Tibial artery (tissue), 4 donors: ENCODE measurements at regions not wholly inside any gene's neighbourhood (a gene's known extent, or its start where the extent isn't known, plus 50 kb on each side); places are given as distances from the start of the nearest gene placed in this dataset.

Experiments
- DNase-seq, 2 donors: peaks; one replicate each; pipeline ENCODE4 v3.0.0-alpha.2; 2019
- H3K27ac ChIP-seq, 2 donors: fragments of 200-600 bp; sonication (generic) in 1 of 2; 1 replicate in 1 of 2; 2 replicates in 1 of 2; pipeline ENCODE4 v1.5.1; 2018 to 2019; ENCODE audit warnings: mild to moderate bottlenecking in 1 of 2
- H3K27me3 ChIP-seq, 2 donors: fragments of 200-600 bp; sonication (generic) in 1 of 2; one replicate each; pipeline versions ENCODE4 v1.5.1 to v1.6.0; 2016 to 2019
- H3K36me3 ChIP-seq, 3 donors: fragments of 200-600 bp; sonication (generic) in 2 of 3; one replicate each; pipeline ENCODE4 v1.5.1; 2016 to 2019; ENCODE audit warnings: mild to moderate bottlenecking in 2 of 3
- H3K4me1 ChIP-seq, 4 donors: fragments of 200-600 bp; sonication (generic) in 2 of 4; 1 replicate in 3 of 4; 2 replicates in 1 of 4; pipeline ENCODE4 v1.5.1; 2016 to 2019
- H3K4me3 ChIP-seq, 2 donors: fragments of 200-600 bp; sonication (generic) in 1 of 2; 1 replicate in 1 of 2; 2 replicates in 1 of 2; pipeline ENCODE4 v1.5.1; 2018 to 2019; ENCODE audit warnings: mild to moderate bottlenecking in 2 of 2
- H3K9me3 ChIP-seq, 3 donors: fragments of 200-600 bp; sonication (generic) in 1 of 3; one replicate each; pipeline ENCODE4 v1.5.1; 2016 to 2019
- intact Hi-C: fragments of 100-400 bp; cut with DNase I; formaldehyde crosslinking; loops from one replicate; pipeline ENCODE4 v1.15.0; 2023; ENCODE audit warnings: low total_unique reads
- TF ChIP-seq, protein P1 (sequence below), 2 experiments: fragments of 200-600 bp in 1 of 2; fragments of 450-650 bp in 1 of 2; IDR thresholded peaks; one replicate each; pipeline ENCODE4 v1.5.1; 2017 to 2019; ENCODE audit warnings: antibody characterized with exemption in 2 of 2, mild to moderate bottlenecking in 1 of 2, moderate library complexity in 1 of 2

DNA sequence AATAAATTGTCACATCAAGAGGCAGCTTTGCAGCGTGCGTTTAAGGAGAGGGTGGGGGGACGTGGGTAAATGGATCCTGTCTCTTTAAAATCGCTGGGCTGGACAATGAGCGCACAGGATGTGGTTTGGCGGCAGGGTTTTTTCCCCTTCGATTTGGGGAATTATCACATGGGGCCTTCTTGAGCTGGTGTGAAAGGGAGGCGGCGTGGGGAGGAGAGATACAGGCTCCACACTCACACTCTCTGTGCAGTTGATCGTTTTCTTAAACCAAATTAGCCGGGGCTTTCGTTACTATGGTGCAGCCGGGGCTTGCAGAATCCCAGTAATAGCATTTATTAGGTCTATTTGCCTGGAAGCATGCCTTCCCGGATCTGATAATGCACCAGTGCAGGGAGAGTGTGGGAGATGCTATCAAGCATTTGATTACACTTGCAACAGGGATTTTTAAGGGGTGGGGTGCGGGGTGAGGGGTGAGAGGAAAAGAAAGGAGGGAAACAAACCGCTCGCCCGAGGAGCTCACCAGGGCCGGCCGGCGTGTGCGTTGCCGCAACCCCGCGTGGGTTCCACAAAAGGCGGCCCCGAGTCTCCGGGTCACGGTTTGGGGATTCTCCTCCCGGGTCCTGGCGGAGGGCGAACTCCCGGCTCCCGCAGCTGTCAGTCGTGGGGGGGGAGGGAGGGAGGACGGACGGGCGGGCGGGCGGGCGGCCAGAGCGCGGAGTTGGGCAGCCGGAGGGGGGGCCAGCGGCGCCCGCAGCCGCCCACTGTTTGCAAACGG is 58.8 kb upstream of the GSE1 start:
- Histone ChIP-seq H3K4me3 (peak overlapping the region; percentile 90 to 91), H3K27ac (peak overlapping the region; percentile 87 to 95), H3K9me3 (no peaks in the 10 kb centered on the region), H3K27me3 (no peaks in the 10 kb centered on the region), H3K36me3 (no peaks in the 10 kb centered on the region), H3K4me1 (peaks cover 0 to 62% (median 28%) of the 10 kb centered on the region in 4 donors)
- TF ChIP-seq, protein P1, sequence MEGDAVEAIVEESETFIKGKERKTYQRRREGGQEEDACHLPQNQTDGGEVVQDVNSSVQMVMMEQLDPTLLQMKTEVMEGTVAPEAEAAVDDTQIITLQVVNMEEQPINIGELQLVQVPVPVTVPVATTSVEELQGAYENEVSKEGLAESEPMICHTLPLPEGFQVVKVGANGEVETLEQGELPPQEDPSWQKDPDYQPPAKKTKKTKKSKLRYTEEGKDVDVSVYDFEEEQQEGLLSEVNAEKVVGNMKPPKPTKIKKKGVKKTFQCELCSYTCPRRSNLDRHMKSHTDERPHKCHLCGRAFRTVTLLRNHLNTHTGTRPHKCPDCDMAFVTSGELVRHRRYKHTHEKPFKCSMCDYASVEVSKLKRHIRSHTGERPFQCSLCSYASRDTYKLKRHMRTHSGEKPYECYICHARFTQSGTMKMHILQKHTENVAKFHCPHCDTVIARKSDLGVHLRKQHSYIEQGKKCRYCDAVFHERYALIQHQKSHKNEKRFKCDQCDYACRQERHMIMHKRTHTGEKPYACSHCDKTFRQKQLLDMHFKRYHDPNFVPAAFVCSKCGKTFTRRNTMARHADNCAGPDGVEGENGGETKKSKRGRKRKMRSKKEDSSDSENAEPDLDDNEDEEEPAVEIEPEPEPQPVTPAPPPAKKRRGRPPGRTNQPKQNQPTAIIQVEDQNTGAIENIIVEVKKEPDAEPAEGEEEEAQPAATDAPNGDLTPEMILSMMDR (IDR thresholded peaks at IDR 0.05) = no peak
- intact Hi-C loops = loop anchor here (5.0 to 10.0 kb wide), 3 partner anchors 37 to 1830 kb away; partner anchors contain the start of gene FBXO31
- peak; percentile 84 to 91 for DNase-seq

DNA sequence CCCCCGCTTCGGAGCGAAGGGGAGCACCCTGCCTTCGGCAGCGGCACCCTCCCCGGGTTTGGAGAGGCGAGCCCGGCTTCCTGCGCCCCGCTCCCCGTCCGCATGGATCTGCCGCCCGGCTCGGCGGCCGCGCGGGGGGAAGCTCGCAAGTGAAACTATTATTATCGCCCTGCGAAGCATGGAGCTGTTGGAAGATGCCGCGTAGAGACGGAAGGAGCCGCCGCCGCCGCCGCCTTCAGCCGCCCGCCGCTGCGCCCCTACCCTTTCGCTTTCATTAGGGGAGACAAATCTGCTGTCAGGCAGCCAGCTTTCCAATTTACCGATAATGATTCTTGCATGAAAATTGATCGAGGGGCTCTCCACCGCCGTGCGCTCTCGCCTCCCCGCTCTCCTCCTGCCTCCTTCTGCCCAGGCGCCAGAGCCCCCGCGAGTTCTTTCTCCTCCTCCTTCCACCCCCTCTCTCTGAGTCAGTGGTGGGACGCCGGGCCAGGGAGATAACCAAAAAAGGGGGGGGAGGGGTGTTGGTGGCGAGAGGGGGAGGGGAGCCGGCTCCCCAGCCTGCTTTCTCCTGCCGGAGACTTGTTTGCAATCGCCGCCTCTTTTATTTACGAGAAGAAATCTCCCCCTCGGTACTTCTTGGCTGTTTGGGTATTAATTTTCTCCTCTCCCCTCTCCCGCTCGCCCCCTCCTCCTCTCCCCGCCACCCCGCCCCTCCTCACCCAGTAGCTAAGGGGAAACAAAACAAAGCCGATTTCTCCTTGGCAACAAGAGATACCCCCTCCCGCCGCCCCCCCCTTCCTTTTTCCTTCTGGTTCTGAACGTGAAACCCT is 58.0 kb upstream of the GSE1 start:
- H3K4me1 ChIP-seq = peaks cover 0 to 65% (median 27%) of the 10 kb centered on the region in 4 donors
- TF ChIP-seq, protein P1 (IDR thresholded peaks at IDR 0.05) = no peak
- no peaks in the 10 kb centered on the region for H3K9me3 ChIP-seq
- no peaks in the 10 kb centered on the region for H3K36me3 ChIP-seq
- DNase-seq = peak; percentile 84 to 92
- peak overlapping the region; percentile 87 to 95 for H3K27ac ChIP-seq
- intact Hi-C loops = loop anchor here (5.0 to 10.0 kb wide), 4 partner anchors 38 to 1830 kb away; partner anchors contain the start of genes FBXO31 and GSE1
- H3K27me3 ChIP-seq = no peaks in the 10 kb centered on the region
- peak overlapping the region; percentile 90 to 91 for H3K4me3 ChIP-seq

DNA sequence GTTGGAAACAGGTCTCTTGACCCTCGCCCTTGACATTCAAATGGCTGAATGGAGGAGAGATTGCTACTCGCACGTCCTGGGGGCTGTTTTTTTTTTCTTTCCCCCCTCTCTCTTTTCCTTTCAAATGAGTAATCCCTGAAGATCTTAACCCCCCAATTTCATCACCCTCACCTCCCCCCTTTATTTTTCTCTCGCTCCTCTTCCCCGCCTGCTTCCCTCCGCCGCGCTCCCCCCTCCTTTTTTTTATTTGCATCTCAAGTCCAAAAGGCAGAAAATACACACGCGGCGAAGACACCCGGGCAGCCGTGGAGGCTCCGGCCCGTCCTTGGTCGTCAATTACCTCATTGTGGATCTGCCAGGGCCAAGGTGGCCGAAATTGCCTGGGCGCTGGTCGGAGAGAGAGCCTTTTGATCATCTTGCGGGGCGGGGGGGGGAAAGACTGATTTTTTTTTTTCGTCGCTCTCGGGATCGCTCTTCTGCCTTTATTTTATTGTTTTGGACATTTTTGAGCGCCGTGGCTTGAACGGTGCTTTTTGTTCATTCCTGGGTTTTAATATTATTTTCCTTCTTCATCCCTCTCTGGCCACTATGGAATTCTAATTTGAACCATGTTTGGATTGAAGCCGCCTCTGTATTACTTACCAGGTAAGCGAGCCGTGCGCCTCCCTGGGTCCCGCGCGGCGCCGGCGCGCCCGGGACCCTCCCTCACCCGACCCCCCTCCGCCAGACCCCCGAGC is 57.2 kb upstream of the GSE1 start:
- no peaks in the 10 kb centered on the region for H3K36me3 ChIP-seq
- H3K27ac ChIP-seq = peak overlapping the region; percentile 87 to 95
- intact Hi-C loops = loop anchor here (1.0 to 10.0 kb wide), 4 partner anchors 38 to 1829 kb away; partner anchors contain the start of genes FBXO31 and GSE1
- H3K27me3 ChIP-seq = no peaks in the 10 kb centered on the region
- peaks cover 0 to 61% (median 19%) of the 10 kb centered on the region in 4 donors for H3K4me1 ChIP-seq
- peak overlapping the region; percentile 90 to 91 for H3K4me3 ChIP-seq
- TF ChIP-seq, protein P1 (IDR thresholded peaks at IDR 0.05) = no peak
- no peaks in the 10 kb centered on the region for H3K9me3 ChIP-seq
- DNase-seq = peak in 1 of 2 donors; percentile 52

DNA sequence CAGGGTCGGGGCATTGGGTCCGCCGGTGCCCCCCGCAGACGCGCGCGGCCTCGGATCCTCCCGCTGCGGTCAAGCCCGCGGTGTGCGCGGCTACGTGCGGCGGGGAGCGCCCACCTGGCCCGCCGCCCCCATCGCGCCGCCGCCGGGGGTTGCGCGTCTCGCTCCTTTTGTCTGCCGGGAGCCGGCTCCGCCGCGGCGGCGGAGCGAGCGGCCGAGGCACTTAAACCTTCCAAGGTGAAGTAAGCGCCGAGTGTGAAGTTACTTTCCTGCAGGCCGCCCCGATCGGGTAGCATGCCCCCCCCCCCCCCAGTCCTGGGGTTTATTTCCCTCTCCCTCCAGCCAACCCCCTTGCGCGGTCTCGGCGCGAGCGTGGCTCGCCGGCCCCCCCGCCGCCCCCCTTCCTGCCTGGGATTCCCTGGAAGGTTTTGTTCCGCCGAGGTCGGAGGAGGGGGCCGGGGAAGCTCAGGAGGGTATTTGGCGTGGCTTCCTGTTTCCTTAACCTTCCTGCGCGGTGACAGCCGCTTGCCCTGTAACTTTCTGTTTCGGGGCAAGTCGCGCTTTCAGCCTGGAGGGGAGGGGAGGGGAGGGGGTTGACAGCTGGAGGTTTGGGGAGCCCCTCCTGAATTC is 56.6 kb upstream of the GSE1 start:
- peak; percentile 35 to 86 for DNase-seq
- peak overlapping the region; percentile 90 to 91 for H3K4me3 ChIP-seq
- no peaks in the 10 kb centered on the region for H3K36me3 ChIP-seq
- H3K27ac ChIP-seq = peak overlapping the region; percentile 87 to 95
- intact Hi-C loops = loop anchor here (1.0 to 10.0 kb wide), 4 partner anchors 38 to 1828 kb away; partner anchors contain the start of genes FBXO31 and GSE1
- no peaks in the 10 kb centered on the region for H3K27me3 ChIP-seq
- peaks cover 0 to 61% (median 20%) of the 10 kb centered on the region in 4 donors for H3K4me1 ChIP-seq
- no peaks in the 10 kb centered on the region for H3K9me3 ChIP-seq
- TF ChIP-seq, protein P1 (IDR thresholded peaks at IDR 0.05) = no peak
